SU-DHL-6 (cell line): ENCODE measurements at regions not wholly inside any gene's neighbourhood (a gene's known extent, or its start where the extent isn't known, plus 50 kb on each side); places are given as distances from the start of the nearest gene placed in this dataset.

Experiments used
- H2AFZ ChIP-seq: fragments of 200-600 bp; sonication (generic); 2 replicates; pipeline ENCODE4 v1.6.1; 2014; ENCODE audit warnings: low read depth, mild to moderate bottlenecking, moderate library complexity, mixed read lengths, antibody characterized with exemption, low read length; ENCODE audit not compliant: severe bottlenecking
- H3F3A ChIP-seq: fragments of 200-600 bp; shearing (Covaris generic); 2 replicates; pipeline ENCODE4 v1.6.0; 2016; ENCODE audit warnings: antibody characterized with exemption, mild to moderate bottlenecking; ENCODE audit not compliant: insufficient read depth
- H3K27ac ChIP-seq: fragments of 200-600 bp; sonication (generic); 2 replicates; pipeline ENCODE4 v1.5.1; 2016; ENCODE audit warnings: low read depth, mild to moderate bottlenecking, low read length, moderate library complexity, mixed read lengths
- H3K27me3 ChIP-seq: fragments of 200-600 bp; sonication (generic), shearing (Covaris generic); 2 replicates; pipeline ENCODE4 v1.6.0; 2014; ENCODE audit warnings: mild to moderate bottlenecking, low read length
- H3K36me3 ChIP-seq: fragments of 200-600 bp; sonication (generic); 2 replicates; pipeline ENCODE4 v1.6.1; 2014; ENCODE audit warnings: mild to moderate bottlenecking, low read length, mixed read lengths
- H3K4me2 ChIP-seq: fragments of 300-600, 200-600 bp; shearing (Covaris generic), sonication (generic); 2 replicates; pipeline ENCODE4 v1.6.0; 2014; ENCODE audit warnings: low read length, low read depth, mild to moderate bottlenecking; ENCODE audit not compliant: poor library complexity, severe bottlenecking
- H3K4me3 ChIP-seq: fragments of 200-600 bp; sonication (generic); 2 replicates; pipeline ENCODE4 v1.5.1; 2014; ENCODE audit warnings: antibody characterized with exemption, low read length, mild to moderate bottlenecking, mixed read lengths; ENCODE audit not compliant: insufficient read depth, poor library complexity, severe bottlenecking
- H3K79me2 ChIP-seq: fragments of 200-600 bp; sonication (generic); 2 replicates; pipeline ENCODE4 v1.6.1; 2014; ENCODE audit warnings: mild to moderate bottlenecking, low read length, moderate library complexity; ENCODE audit not compliant: insufficient read depth
- H3K9ac ChIP-seq: fragments of 200-600 bp; sonication (generic); 2 replicates; pipeline ENCODE4 v1.7.0; 2014; ENCODE audit warnings: mild to moderate bottlenecking, low read length
- H3K9me2 ChIP-seq: fragments of 200-600 bp; sonication (generic); replicated peaks from 2 replicates; pipeline ENCODE4 v1.6.1; 2014; ENCODE audit warnings: low read length; ENCODE audit not compliant: insufficient read depth
- H3K9me3 ChIP-seq: fragments of 200-600 bp; sonication (generic); 2 replicates; pipeline ENCODE4 v1.6.1; 2014; ENCODE audit warnings: low read length, mixed read lengths; ENCODE audit not compliant: insufficient read depth
- H4K20me1 ChIP-seq: fragments of 200-600 bp; sonication (generic); 2 replicates; pipeline ENCODE4 v1.6.1; 2014; ENCODE audit warnings: low read depth, mild to moderate bottlenecking, antibody characterized with exemption, low read length, moderate library complexity, mixed read lengths
- EZH2phosphoT487 ChIP-seq: fragments of 200-600 bp; sonication (generic), shearing (Covaris generic); conservative IDR thresholded peaks from 2 replicates; pipeline ENCODE4 v1.6.1; 2018; ENCODE audit warnings: mild to moderate bottlenecking, antibody characterized with exemption, low read length, moderate library complexity, mixed read lengths
- TF ChIP-seq, protein P1 (sequence below): fragments of 200-600 bp; sonication (generic); IDR thresholded peaks from one replicate; pipeline ENCODE4 v1.5.1; 2017; ENCODE audit warnings: antibody characterized with exemption, mild to moderate bottlenecking, low read length, moderate library complexity; ENCODE audit not compliant: insufficient read depth, poor library complexity, severe bottlenecking

DNA sequence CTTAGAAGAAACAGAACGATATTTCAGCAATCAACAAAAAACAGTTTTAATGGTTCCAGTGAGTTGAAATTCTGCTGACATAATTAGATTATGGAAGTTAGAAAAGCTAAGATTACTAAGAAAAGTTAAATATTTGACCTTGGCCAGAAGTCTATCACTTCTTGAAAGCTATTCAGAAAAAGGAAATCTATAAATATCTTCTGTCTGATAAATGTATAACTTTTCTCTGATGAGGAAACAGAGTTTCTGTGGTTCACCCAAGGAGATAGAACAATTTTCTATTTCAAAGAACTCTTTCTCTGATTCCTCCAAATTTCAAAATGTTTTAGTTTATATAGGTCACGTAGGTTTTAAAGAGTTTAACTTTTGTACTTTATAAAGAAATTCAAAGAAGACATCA is 438.4 kb upstream of the CHORDC1 start:
- Histone ChIP-seq H3K36me3 (no peaks in the 10 kb centered on the region), H2AFZ (no peak overlapping the region), H3K27ac (no peak overlapping the region), H3K9me2 (no peaks in the 10 kb centered on the region), H3K9ac (no peak overlapping the region), H3K79me2 (no peaks in the 10 kb centered on the region), H4K20me1 (no peaks in the 10 kb centered on the region), H3K9me3 (no peaks in the 10 kb centered on the region), H3K4me3 (no peak overlapping the region), H3F3A (no peaks in the 10 kb centered on the region), H3K4me2 (no peak overlapping the region), H3K27me3 (no peaks in the 10 kb centered on the region)
- TF ChIP-seq, protein P1, sequence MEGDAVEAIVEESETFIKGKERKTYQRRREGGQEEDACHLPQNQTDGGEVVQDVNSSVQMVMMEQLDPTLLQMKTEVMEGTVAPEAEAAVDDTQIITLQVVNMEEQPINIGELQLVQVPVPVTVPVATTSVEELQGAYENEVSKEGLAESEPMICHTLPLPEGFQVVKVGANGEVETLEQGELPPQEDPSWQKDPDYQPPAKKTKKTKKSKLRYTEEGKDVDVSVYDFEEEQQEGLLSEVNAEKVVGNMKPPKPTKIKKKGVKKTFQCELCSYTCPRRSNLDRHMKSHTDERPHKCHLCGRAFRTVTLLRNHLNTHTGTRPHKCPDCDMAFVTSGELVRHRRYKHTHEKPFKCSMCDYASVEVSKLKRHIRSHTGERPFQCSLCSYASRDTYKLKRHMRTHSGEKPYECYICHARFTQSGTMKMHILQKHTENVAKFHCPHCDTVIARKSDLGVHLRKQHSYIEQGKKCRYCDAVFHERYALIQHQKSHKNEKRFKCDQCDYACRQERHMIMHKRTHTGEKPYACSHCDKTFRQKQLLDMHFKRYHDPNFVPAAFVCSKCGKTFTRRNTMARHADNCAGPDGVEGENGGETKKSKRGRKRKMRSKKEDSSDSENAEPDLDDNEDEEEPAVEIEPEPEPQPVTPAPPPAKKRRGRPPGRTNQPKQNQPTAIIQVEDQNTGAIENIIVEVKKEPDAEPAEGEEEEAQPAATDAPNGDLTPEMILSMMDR = no peak
- TF ChIP-seq EZH2phosphoT487 = no peak

DNA sequence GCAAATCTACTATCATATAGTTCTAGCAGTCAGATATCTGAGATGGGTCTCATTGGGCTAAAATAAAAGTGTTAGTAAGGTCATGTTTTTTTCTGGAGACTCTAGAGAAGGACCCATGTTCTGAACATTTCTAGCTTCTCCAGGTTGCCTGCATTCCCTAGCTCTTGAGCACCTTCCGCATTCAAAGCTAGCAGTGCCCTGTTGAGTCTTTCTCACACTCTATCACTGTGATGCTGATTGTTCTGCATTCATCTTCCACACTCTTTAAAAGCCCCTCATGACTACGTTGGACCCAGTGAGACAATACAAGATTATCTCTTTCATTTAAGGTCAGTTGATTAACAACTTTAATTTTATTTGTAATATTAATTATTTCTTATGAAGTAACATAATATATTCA is 433.3 kb upstream of the CHORDC1 start:
- Histone ChIP-seq H2AFZ (no peak overlapping the region), H3K4me2 (no peak overlapping the region), H3K27ac (no peak overlapping the region), H3K4me3 (no peak overlapping the region), H4K20me1 (no peaks in the 10 kb centered on the region), H3K27me3 (no peaks in the 10 kb centered on the region), H3K9me3 (no peaks in the 10 kb centered on the region), H3K79me2 (no peaks in the 10 kb centered on the region), H3K9me2 (no peaks in the 10 kb centered on the region), H3F3A (no peaks in the 10 kb centered on the region), H3K36me3 (no peaks in the 10 kb centered on the region), H3K9ac (no peak overlapping the region)
- TF ChIP-seq, protein P1 = no peak
- no peak for TF ChIP-seq EZH2phosphoT487

DNA sequence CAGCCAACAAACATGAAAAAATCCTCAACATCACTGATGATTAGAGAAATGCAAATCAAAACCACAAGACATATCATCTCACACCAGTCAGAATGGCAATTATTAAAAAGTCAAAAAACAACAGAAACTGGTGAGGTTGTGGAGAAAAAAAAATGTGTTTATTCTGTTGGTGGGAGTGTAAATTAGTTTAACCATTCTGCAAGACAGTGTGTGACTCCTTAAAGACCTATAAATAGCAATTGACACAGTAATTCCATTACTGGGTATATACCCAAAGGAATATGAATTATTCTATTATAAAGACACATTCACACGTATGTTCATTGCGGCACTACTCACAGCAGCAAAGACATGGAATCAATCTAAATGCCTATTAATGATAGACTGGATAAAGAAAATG is 427.3 kb upstream of the CHORDC1 start:
- Histone ChIP-seq H3K9me2 (no peaks in the 10 kb centered on the region), H3K4me3 (no peak overlapping the region), H3K27me3 (no peaks in the 10 kb centered on the region)

More for the DNA sequence above, 427.3 kb upstream of the CHORDC1 start:
- H3K79me2 ChIP-seq = no peaks in the 10 kb centered on the region
- H3K27ac ChIP-seq = no peak overlapping the region
- no peak for TF ChIP-seq EZH2phosphoT487
- TF ChIP-seq, protein P1 = no peak
- no peaks in the 10 kb centered on the region for H3F3A ChIP-seq
- H3K4me2 ChIP-seq = no peak overlapping the region
- H3K36me3 ChIP-seq = no peaks in the 10 kb centered on the region
- H2AFZ ChIP-seq = no peak overlapping the region
- no peak overlapping the region for H3K9ac ChIP-seq
- H4K20me1 ChIP-seq = no peaks in the 10 kb centered on the region
- no peaks in the 10 kb centered on the region for H3K9me3 ChIP-seq
